Keratinocyte (primary cell): ENCODE measurements at regions not wholly inside any gene's neighbourhood (a gene's known extent, or its start where the extent isn't known, plus 50 kb on each side); places are given as distances from the start of the nearest gene placed in this dataset.

Experiments
- DNase-seq: peaks from one replicate; pipeline ENCODE4 v3.0.0-alpha.2; 2011; ENCODE audit warnings: low read depth, missing footprints, low spot score
- FAIRE-seq: peaks from 2 replicates; lab custom pipeline; 2011; peaks lifted over from hg19 to GRCh38; lab: Jason Lieb, UNC
- H2AFZ ChIP-seq: 2 replicates; pipeline ENCODE4 v1.6.0; 2012; ENCODE audit warnings: low read length, control low read depth, inconsistent platforms; ENCODE audit not compliant: control insufficient read depth
- H3K27ac ChIP-seq: 2 replicates; pipeline ENCODE4 v1.5.1; 2011; ENCODE audit warnings: low read length; ENCODE audit not compliant: control insufficient read depth, insufficient read depth
- H3K27me3 ChIP-seq: 3 replicates; pipeline ENCODE4 v1.6.0; 2011; ENCODE audit warnings: low read length; ENCODE audit not compliant: control insufficient read depth, insufficient read depth; ENCODE audit errors: extremely low read depth
- H3K36me3 ChIP-seq, 2 experiments: 2 replicates in 1 of 2; 3 replicates in 1 of 2; pipeline ENCODE4 v1.5.1; 2011; ENCODE audit warnings: low read length in 2 of 2, mild to moderate bottlenecking in 1 of 2; ENCODE audit not compliant: control insufficient read depth in 2 of 2, insufficient read depth in 2 of 2; ENCODE audit errors: extremely low read depth in 1 of 2
- H3K4me1 ChIP-seq: 3 replicates; pipeline ENCODE4 v1.5.1; 2011; ENCODE audit warnings: low read length; ENCODE audit not compliant: control insufficient read depth, insufficient read depth; ENCODE audit errors: extremely low read depth
- H3K4me2 ChIP-seq: 3 replicates; pipeline ENCODE4 v1.6.0; 2011; ENCODE audit warnings: low read depth, low read length; ENCODE audit not compliant: control insufficient read depth, insufficient read depth; ENCODE audit errors: extremely low read depth
- H3K4me3 ChIP-seq, 3 experiments: fragments of 200-600 bp in 1 of 3; sonication (generic) in 1 of 3; 2 replicates in 2 of 3; 3 replicates in 1 of 3; pipeline ENCODE4 v1.5.1; 2011 to 2016; ENCODE audit warnings: low read length in 3 of 3, mild to moderate bottlenecking in 3 of 3, control low read depth in 2 of 3, inconsistent platforms in 1 of 3, low read depth in 1 of 3, mixed read lengths in 1 of 3, mixed run types in 1 of 3, moderate library complexity in 1 of 3; ENCODE audit not compliant: control insufficient read depth in 2 of 3, insufficient read depth in 2 of 3; ENCODE audit errors: extremely low read depth in 1 of 3
- H3K79me2 ChIP-seq: 2 replicates; pipeline ENCODE4 v1.6.0; 2012; ENCODE audit warnings: low read length; ENCODE audit not compliant: control insufficient read depth, insufficient read depth
- H3K9ac ChIP-seq: 3 replicates; pipeline ENCODE4 v1.6.0; 2011; ENCODE audit warnings: low read length; ENCODE audit not compliant: control insufficient read depth, insufficient read depth; ENCODE audit errors: extremely low read depth
- H3K9me1 ChIP-seq: 3 replicates; pipeline ENCODE4 v1.6.0; 2011; ENCODE audit warnings: low read length; ENCODE audit not compliant: control insufficient read depth, insufficient read depth; ENCODE audit errors: extremely low read depth
- H3K9me3 ChIP-seq: 2 replicates; pipeline ENCODE4 v1.5.1; 2012; ENCODE audit warnings: low read depth, low read length; ENCODE audit not compliant: control insufficient read depth
- H4K20me1 ChIP-seq: 3 replicates; pipeline ENCODE4 v1.6.0; 2011; ENCODE audit warnings: low read length; ENCODE audit not compliant: control insufficient read depth, insufficient read depth; ENCODE audit errors: extremely low read depth
- EZH2 ChIP-seq: IDR thresholded peaks from one replicate; pipeline ENCODE4 v1.6.1; 2012; ENCODE audit warnings: inconsistent platforms, mild to moderate bottlenecking, low read length, moderate library complexity
- dilution Hi-C: fragments of 300-500 bp; cut with MboI; formaldehyde crosslinking; loops from one replicate; pipeline ENCODE4 v1.7.0; 2020; ENCODE audit warnings: low sequenced_read_pairs; ENCODE audit not compliant: extremely low pct_ligation_motif_present
- TF ChIP-seq, protein P1 (sequence below), 3 experiments: IDR thresholded peaks in 1 of 3; conservative IDR thresholded peaks in 1 of 3; optimal IDR thresholded peaks in 1 of 3; 2 replicates in 2 of 3; 3 replicates in 1 of 3; pipeline versions ENCODE3 to v1.5.1; 2011; ENCODE audit warnings: low read length in 3 of 3, mild to moderate bottlenecking in 3 of 3, moderate library complexity in 2 of 3, control low read depth in 1 of 3, inconsistent platforms in 1 of 3; ENCODE audit not compliant: insufficient read depth in 2 of 3; ENCODE audit errors: extremely low read depth in 1 of 3

DNA sequence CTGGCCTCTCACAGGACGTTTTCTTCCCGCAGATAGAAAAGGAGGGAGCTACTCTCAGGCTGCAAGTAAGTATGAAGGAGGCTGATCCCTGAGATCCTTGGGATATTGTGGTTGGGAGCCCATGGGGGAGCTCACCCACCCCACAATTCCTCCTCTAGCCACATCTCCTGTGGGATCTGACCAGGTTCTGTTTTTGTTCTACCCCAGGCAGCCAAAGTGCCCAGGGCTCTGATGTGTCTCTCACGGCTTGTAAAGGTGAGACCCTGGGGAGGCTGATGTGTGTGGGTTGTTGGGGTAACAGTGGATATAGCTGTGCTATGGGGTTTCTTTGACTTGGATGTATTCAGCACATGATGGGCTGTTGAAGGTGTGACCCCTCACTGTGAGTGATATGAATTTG, 52.0 kb upstream of the POLR1H start:
- DNase-seq (no peak), FAIRE-seq (no peak)
- Histone ChIP-seq H3K9me3 (no peaks in the 10 kb centered on the region), H3K4me1 (peaks cover 4% of the 10 kb centered on the region), H3K4me2 (no peak overlapping the region), H2AFZ (no peak overlapping the region), H3K27ac (no peak overlapping the region), H3K36me3 (no peaks in the 10 kb centered on the region), H3K79me2 (no peaks in the 10 kb centered on the region), H3K4me3 (no peak overlapping the region), H3K9ac (no peak overlapping the region), H3K9me1 (no peaks in the 10 kb centered on the region), H3K27me3 (peaks cover 27% of the 10 kb centered on the region), H4K20me1 (no peaks in the 10 kb centered on the region)
- no peak for TF ChIP-seq EZH2
- TF ChIP-seq, protein P1, sequence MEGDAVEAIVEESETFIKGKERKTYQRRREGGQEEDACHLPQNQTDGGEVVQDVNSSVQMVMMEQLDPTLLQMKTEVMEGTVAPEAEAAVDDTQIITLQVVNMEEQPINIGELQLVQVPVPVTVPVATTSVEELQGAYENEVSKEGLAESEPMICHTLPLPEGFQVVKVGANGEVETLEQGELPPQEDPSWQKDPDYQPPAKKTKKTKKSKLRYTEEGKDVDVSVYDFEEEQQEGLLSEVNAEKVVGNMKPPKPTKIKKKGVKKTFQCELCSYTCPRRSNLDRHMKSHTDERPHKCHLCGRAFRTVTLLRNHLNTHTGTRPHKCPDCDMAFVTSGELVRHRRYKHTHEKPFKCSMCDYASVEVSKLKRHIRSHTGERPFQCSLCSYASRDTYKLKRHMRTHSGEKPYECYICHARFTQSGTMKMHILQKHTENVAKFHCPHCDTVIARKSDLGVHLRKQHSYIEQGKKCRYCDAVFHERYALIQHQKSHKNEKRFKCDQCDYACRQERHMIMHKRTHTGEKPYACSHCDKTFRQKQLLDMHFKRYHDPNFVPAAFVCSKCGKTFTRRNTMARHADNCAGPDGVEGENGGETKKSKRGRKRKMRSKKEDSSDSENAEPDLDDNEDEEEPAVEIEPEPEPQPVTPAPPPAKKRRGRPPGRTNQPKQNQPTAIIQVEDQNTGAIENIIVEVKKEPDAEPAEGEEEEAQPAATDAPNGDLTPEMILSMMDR (optimal IDR thresholded peaks at IDR 0.05 in 1 of 3, IDR thresholded peaks at IDR 0.05 in 1 of 3, conservative IDR thresholded peaks at IDR 0.05 in 1 of 3; ENCODE audit: extremely low read depth in 1 of 3, insufficient read depth in 2 of 3, low read length in 3 of 3) = no peak
- dilution Hi-C loops = no loop called here
